HG03066 (cell line): ENCODE measurements at regions not wholly inside any gene's neighbourhood (a gene's known extent, or its start where the extent isn't known, plus 50 kb on each side); places are given as distances from the start of the nearest gene placed in this dataset.

Experiments
- ATAC-seq: cut with Tn5 transposase; IDR thresholded peaks from one replicate; pipeline ENCODE4 v1.9.1; 2021; ENCODE audit warnings: low read depth; ENCODE audit not compliant: unreplicated experiment

- ATAC-seq = no peak
Observed at GRCh38 chr16:64659866-64660265, 462.0 kb downstream of the CDH11 start.

DNA sequence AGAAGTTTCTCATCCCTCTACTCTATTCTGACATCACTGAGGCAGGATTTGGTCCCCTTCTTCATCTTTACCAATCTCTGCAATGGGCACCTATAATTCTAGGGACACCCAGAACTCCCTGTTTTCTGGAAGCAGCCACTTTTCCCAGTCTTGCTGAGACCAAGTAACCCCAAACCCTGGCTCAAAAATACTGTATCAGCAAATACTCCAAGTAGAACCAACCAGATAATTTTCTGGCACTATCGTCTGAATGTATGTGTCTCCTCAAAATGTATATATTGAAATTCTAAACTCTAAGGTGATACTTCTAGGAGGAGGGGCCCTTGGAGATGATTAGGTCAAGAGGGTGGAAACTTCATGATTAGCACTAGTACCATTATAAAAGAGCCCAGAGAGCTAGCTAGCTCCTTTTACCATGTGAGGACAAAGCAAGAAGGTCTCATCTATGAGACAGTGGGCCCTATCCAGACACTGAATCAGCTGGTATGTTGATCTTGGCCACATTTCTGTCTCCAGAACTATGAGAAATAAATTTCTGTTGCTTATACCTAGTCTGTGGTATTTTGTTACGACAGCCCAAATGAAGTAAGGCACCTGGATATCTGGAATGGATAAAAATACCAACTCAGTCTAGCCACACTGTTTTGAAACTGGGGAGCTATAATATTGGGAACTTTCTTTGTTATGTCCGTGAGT is 464.4 kb downstream of the CDH11 start:
- ATAC-seq = no peak

- no peak for ATAC-seq
Observed at GRCh38 chr16:64656471-64656870, 465.4 kb downstream of the CDH11 start.

DNA sequence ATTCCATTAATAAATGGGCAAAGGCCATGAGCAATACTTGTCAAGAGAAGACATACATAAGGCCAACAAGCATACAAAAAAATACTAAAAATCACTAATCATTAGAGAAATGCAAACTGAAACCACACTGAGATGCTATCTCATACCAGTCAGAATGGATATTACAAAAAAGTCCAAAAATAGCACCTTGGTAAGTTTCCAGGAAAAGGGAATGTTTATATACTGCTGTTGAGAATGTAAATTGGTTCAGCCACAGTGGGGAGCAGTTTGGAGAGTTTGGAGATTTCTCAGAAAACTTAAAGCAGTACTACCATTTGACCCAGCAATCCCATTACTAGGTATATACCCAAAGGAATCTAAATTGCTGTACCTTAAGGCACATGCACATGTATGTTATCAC is 467.7 kb downstream of the CDH11 start:
- ATAC-seq = no peak

GRCh38 chr16:64648282-64648681 is 473.6 kb downstream of the CDH11 start:
- ATAC-seq = no peak

GRCh38 chr16:64641343-64641742 is 480.5 kb downstream of the CDH11 start:
- no peak for ATAC-seq

GRCh38 chr16:64638766-64639165 is 483.1 kb downstream of the CDH11 start:
- no peak for ATAC-seq

DNA sequence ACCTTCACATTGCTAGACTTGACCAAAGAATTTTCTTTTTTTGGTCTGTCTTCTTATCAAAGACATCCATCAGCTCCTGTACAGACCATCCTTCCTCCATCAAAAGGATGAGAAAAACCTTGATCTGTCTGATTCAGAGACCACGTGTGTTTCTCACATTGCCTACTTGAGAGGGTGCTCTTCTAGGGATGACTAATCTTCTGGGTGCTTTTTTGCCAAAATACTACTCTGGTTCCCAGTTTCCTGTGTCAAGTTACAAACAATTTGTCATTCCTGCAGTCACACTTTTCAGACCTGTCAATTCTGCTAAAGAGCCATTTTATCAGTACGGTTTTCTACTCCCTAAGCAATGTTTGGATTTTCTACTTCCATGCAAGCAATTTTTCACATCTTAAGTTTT is 492.2 kb downstream of the CDH11 start:
- ATAC-seq = no peak

GRCh38 chr16:64627781-64628180 is 494.1 kb downstream of the CDH11 start:
- no peak for ATAC-seq

DNA sequence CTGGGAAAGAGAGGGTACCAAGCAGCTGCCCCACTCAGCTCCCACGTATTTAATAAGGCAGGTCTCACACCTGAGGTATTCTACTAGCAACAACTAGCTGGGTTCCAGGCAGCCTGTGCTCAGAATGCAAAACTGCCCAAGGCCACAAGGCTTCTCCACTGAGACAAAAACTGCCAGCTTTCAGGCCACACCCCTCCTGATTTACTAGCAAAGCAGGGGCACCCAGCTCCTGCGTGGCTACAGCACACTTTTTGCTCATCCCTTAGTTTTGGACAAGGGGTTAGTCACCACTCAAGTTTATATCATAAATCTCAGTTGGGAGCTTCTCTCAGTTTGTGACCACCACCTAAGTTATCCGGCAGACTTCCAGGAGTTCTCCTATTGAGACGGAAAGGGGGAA is 494.6 kb downstream of the CDH11 start:
- no peak for ATAC-seq

- ATAC-seq = no peak
Observed at GRCh38 chr16:64626776-64627175, 495.1 kb downstream of the CDH11 start.

- no peak for ATAC-seq
Observed at GRCh38 chr16:64621616-64622015, 500.2 kb downstream of the CDH11 start.

- ATAC-seq = no peak
Observed at GRCh38 chr16:64617836-64618476, 503.9 kb downstream of the CDH11 start.

GRCh38 chr16:64615630-64616280 is 506.1 kb downstream of the CDH11 start:
- ATAC-seq = no peak

GRCh38 chr16:64596196-64596595 is 525.7 kb downstream of the CDH11 start:
- ATAC-seq = no peak

DNA sequence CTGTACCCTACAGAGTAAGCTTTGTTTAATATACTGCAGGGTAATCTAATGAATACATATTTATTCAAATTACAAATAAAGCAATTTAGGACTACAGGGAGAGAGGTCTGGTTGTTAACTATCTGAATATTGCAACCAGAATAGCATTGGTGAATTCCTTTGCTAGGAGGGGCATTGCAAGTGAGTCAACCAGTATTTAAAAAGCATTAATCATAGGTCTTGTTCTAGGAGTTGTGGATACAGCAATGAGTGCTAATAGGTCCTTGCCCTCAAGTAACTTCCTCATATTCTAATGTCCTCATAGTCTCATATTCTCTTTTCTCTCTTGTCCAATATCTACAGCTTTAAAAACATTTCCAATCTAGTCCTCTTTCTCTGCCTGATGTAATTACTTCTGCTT is 531.4 kb downstream of the CDH11 start:
- no peak for ATAC-seq

DNA sequence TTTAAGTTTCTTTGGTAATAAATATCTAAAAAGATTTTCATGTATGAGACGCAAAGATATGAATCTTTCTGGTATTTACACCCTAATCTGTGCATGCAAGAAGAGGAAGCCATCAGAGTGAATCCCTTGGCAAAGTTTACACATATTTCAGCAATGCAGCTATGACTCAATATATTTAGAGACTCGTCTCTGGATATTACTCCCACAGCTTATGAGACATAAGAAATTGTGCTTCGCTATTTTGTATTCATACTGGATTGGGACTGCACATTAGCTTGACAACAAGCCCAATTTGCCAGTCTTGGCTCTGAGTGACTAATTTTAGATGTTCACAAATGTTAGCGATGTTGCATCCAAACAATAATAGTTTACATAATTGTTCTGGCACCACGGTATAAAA is 532.0 kb downstream of the CDH11 start:
- no peak for ATAC-seq

DNA sequence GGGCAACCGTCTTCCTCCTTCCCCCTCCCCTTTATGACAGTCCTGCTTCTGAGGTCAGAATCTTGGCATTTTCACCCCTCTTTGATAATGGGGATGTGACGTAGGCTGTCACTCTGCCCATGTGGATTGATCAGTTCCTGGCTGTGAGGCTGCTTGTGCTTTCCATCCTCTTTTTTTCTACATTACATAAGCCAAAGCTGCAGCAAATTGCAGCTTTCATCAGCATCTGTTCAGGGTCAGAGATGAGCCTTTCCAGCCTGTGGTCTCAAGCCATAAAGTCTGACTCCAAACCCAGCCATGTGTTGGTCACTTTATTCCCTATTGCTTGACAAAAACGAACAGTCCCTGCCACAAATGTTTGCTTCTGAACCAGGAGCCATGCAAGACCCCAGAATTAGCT is 535.1 kb downstream of the CDH11 start:
- ATAC-seq = no peak

- ATAC-seq = no peak
Observed at GRCh38 chr16:64585367-64585766, 536.5 kb downstream of the CDH11 start.

DNA sequence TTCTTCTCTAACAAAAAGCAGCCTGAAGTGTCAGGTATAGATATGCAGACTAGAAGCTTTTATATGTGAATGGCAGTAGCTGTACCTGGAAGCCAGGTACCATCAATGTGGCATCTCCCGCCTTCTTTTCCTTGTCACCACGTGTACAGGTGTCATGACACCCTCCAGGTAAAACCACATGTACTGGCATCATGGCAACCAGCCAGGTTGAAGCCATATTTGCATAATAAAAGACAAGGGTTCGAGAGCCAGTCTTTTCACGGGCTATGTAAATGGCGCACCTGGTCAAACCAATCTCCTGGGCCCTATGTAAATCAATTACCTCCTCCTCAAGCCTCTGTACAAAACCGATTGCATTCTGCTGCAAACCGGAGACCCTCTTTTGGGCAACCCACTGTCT is 541.3 kb downstream of the CDH11 start:
- no peak for ATAC-seq

GRCh38 chr16:64579712-64580111 is 542.2 kb downstream of the CDH11 start:
- ATAC-seq = no peak

DNA sequence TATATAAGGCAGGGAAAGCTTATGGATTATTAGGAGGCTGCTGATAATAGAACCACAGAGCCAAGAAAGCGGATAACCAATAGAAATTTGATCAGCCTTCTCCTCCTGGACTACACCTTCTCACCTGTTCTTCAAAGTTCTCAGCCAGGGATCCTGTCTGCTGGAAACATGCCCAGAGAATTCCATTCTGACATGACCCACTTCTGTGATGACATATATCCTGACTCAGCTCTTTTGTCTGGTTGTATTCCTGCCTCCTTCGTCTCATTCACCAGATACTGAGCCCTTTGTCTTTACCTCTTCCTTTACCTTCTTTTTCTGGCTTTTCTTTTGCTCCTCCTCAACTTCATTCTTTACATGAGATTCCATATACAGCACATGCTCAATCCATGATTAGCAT is 576.1 kb downstream of the CDH11 start:
- no peak for ATAC-seq
